ENCODE measurements at regions not wholly inside any gene's neighbourhood (a gene's known extent, or its start where the extent isn't known, plus 50 kb on each side); places are given as distances from the start of the nearest gene placed in this dataset.
"Not testable (repeated sequence)": the region's sequence is repeated elsewhere in the genome, so short reads cannot be mapped to it uniquely, and the experiment has no call there.

- intact Hi-C loops (cut with DNase I): not testable (repeated sequence)
- DNase-seq: peak in 1 of 10 donors; percentile 39
These were observed 80.6 kb upstream of the ADGRL1 start for GRCh38 chr19:14286594-14286993.

GRCh38 chr19:14285726-14286125 is 79.8 kb upstream of the ADGRL1 start:
- DNase-seq: peak in 1 of 10 donors; percentile 55
- intact Hi-C loops (cut with DNase I): not testable (repeated sequence)

GRCh38 chr19:14283813-14284520 is 78.0 kb upstream of the ADGRL1 start:
- DNase-seq: peak in 1 of 10 donors; percentile 11
- intact Hi-C loops (cut with DNase I): not testable (repeated sequence)

- peak in 1 of 10 donors; percentile 29 for DNase-seq
- intact Hi-C loops (cut with DNase I): not testable (repeated sequence)
These were observed 73.3 kb upstream of the ADGRL1 start for GRCh38 chr19:14279270-14279669.

- intact Hi-C loops (cut with DNase I): no loop called here
- DNase-seq: no peak
These were observed 71.6 kb upstream of the ADGRL1 start for GRCh38 chr19:14277608-14278007.

DNA sequence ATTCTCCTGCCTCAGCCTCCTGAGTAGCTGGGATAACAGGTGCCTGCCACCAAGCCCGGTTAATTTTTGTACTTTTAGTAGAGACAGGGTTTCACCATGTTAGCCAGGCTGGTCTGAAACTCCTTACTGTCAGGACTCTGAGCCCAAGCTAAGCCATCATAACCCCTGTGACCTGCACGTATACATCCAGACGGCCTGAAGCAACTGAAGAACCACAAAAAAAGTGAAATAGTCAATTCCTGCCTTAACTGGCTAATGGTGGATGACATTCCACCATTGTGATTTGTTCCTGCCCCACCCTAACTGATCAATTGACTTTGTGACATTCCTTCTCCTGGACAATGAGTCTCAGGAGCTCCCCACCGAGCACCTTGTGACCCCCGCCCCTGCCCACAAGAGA is 69.9 kb upstream of the ADGRL1 start:
- intact Hi-C loops (cut with DNase I): not testable (repeated sequence)

DNA sequence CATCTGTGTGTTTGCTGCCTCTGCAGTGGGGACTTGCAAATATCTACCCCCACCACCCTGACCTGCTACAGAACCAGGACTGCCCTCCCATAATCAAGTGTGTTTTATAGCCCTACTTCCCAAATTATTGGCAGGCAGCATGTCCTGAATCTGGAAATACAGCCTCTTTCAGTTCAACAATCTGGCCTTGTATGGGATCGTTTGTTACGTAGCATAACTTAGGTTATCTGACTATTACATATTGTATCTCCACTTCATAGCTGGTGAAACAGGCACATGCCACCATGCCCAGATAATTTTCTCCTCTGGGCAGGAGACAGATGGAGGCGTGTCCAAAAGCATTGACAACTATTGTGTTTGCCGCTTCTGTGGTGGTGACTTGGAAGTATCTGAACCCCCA is 66.7 kb upstream of the ADGRL1 start:
- DNase-seq: no peak
- intact Hi-C loops (cut with DNase I): no loop called here

More for the DNA sequence above, 69.9 kb upstream of the ADGRL1 start:
- DNase-seq: not testable (repeated sequence)

DNA sequence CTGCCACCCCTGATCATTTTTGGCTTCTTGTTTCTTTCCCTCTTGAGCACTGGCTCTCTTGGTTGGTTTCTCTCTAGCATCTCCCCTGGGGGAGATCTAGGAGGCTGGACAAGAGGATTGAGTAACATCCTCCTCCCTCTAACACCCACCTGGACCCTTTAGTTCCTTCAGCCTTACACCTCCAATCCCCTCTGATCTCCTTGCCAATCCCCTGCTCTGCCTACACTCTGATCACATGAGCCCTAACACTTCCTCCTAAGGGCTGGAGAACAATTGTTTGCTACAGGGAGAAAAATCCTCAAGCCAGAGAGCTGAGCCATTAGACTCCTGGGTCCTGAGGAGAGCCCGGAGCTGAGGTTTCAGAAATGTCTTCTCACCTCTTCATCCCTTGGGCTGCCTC is 65.9 kb upstream of the ADGRL1 start:
- intact Hi-C loops (cut with DNase I): no loop called here
- DNase-seq: no peak

GRCh38 chr19:14270557-14270956 is 64.6 kb upstream of the ADGRL1 start:
- intact Hi-C loops (cut with DNase I); DNase-seq: not testable (repeated sequence)

DNA sequence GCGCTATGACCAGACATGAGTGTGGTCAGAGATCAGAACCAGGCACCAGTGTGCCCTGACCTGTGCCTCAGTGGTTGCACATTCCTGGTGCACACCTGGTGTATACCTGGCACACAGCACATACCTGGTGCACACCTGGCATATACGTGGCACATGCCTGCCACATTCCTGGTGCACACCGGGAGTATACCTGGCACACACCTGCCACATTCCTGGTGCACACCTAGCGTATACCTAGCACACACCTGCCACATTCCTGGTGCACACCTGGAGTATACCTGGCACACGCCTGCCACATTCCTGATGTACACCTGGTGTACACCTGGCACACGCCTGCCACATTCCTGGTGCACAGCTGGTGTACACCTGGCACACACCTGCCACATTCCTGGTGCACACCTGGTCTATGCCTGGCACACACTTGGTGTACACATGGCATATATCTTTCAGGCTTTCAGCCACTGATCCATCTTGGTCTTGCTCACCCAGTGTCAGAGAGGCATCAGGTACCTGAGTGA is 61.3 kb upstream of the ADGRL1 start:
- DNase-seq: peak in 1 of 10 donors; percentile 10
- intact Hi-C loops (cut with DNase I): no loop called here

GRCh38 chr19:14266208-14266607 is 60.2 kb upstream of the ADGRL1 start:
- DNase-seq; intact Hi-C loops (cut with DNase I): not testable (repeated sequence)

DNA sequence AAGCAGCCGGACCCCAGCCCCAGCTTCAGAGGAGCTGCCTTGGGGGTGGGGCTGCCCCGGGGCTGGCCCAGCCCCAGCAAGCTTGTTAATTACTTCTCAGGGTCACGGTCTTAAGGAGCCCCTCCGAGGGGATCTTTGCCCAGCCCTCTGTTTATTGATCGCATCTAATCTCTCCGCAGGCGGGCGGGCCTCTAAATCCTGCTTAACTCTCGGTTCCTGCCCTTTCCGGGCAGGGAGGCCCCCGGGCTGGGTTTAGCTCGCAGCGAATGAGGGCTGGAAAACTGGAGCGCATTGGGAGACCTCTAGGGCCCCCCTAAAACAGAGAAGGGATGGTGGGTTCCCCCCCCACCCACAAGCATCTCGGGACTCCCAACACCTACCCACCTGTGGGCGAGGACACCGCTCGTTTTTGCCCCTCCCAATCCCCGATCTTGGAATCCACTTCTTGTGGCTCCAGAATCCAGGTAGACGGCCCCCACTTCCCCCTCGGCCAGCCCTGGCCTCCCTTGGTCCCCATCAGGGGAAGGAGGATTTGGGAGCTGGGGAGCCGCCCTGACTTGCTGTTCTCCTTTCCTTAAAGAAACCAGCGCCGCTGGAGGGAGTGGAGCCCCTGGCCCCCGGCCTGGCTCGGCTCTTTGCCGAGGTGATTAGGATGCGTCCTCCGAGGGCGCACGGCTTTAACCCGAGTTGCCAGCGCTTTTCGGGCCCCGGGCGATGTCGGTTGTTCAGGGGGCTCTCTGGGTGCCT is 59.5 kb upstream of the ADGRL1 start:
- intact Hi-C loops (cut with DNase I): no loop called here

DNA sequence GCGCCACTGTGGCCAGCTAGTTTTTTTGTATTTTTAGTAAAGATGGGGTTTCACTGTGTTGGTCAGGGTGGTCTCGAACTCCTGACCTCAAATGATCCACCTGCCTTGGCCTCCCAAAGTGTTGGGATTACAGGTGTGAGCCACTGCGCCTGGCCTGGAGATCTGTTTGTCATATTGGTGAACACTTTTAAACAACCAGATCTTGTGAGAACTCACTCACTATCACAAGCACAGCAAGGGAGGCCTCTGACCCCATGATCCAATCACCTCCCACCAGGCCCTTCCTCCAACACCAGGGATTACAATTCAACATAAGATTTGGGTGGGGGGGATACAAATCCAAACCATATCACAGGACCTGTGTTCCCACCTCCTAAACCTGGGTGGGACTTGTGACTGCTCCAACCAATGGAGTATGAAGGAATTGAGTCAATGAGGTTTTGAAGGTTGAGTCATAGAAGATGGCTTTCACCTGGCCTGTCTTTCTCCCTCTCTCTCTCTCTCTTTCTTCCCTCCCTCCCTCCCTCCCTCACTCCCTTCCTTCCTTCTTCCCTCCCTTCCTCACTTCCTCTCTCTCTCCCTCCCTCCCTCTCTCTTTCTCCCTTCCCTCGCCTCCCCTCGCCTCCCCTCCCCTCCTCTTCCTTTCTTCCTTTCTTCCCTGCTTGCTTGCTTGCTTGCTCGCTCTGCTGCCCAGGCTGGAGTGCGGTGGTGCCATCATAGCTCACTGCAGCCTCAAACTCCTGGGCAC is 50.1 kb upstream of the ADGRL1 start:
- intact Hi-C loops (cut with DNase I): not testable (repeated sequence)
- peak in 1 of 10 donors; percentile 33 for DNase-seq

More for the DNA sequence above, 59.5 kb upstream of the ADGRL1 start:
- peak in 1 of 10 donors; percentile 78 for DNase-seq

Data from posterior cingulate gyrus (tissue), 11 donors.